ENCODE measurements at regions not wholly inside any gene's neighbourhood (a gene's known extent, or its start where the extent isn't known, plus 50 kb on each side); places are given as distances from the start of the nearest gene placed in this dataset.

- no peaks in the 10 kb centered on the region for H3K36me3 ChIP-seq (ENCODE audit: control insufficient read depth, insufficient read depth, low read length)
- no peak overlapping the region for H3K4me3 ChIP-seq
- H3K9ac ChIP-seq (ENCODE audit: insufficient read depth in 1 of 2, low read depth in 2 of 2, low read length in 2 of 2) = no peak overlapping the region
- no peak overlapping the region for H3K27ac ChIP-seq (ENCODE audit: extremely low read depth, low read depth, low read length)
- H3K4me2 ChIP-seq (ENCODE audit: insufficient read depth, low read length) = no peak overlapping the region
- ChIA-PET CTCF (ENCODE audit: low intra/inter-chr PET ratio) (no interaction called here), POLR2A (no interaction called here)
- ATAC-seq (no peak), FAIRE-seq (no peak), DNase-seq (ENCODE audit: extremely low read depth in 1 of 4, low spot score in 3 of 4) (no peak)
- peaks cover 0 to 35% of the 10 kb centered on the region in 2 experiments; a peak in 3 of 5 replicates for H3K27me3 ChIP-seq (ENCODE audit: control insufficient read depth in 2 of 2, insufficient read depth in 2 of 2, low read length in 2 of 2)
- H3K9me1 ChIP-seq (ENCODE audit: control insufficient read depth, insufficient read depth, low read length) = no peaks in the 10 kb centered on the region
- H3K79me2 ChIP-seq (ENCODE audit: control insufficient read depth, insufficient read depth, low read length) = no peaks in the 10 kb centered on the region
- H3K9me3 ChIP-seq (replicated peaks; ENCODE audit: control insufficient read depth, insufficient read depth, low read depth, low read length) = no peaks in the 10 kb centered on the region
- no peaks in the 10 kb centered on the region for H3K4me1 ChIP-seq (replicated peaks in 1 of 2; ENCODE audit: control insufficient read depth in 2 of 2, insufficient read depth in 2 of 2, low read length in 2 of 2)
- no peak overlapping the region for H2AFZ ChIP-seq (ENCODE audit: low read depth, low read length)
- BruUV-seq (replicated peaks) = no TSS peak
- 3% methylated on average over 6 of the region's 6 CpGs for WGBS (ENCODE audit: insufficient coverage, low coverage, missing lambda C conversion rate)
- in situ Hi-C loops (cut with MboI) = no loop called here
- intact Hi-C loops (cut with micrococcal nuclease) = no loop called here
- H4K20me1 ChIP-seq (replicated peaks; ENCODE audit: control insufficient read depth, insufficient read depth, low read length) = no peaks in the 10 kb centered on the region
- TF ChIP-seq NRF1 (conservative IDR thresholded peaks at IDR 0.05 in 1 of 2, IDR thresholded peaks at IDR 0.05 in 1 of 2) = peak; percentile 39 to 50; a peak in 3 of 4 replicates
- peak; percentile 53 for TF ChIP-seq REST (IDR thresholded peaks at IDR 0.05; ENCODE audit: borderline replicate concordance)
- no peak for TF ChIP-seq REST (CRISPR knock-in tag; IDR thresholded peaks at IDR 0.05; ENCODE audit: low read depth)
- no peak for TF ChIP-seq POLR2A (conservative IDR thresholded peaks at IDR 0.05)
- TF ChIP-seq ZNF224 (CRISPR knock-in tag; IDR thresholded peaks at IDR 0.05) = no peak
- TF ChIP-seq KDM5B (IDR thresholded peaks at IDR 0.05; ENCODE audit: insufficient replicate concordance, low read depth, low read length) = no peak
- TF ChIP-seq ZNF280B (CRISPR knock-in tag; IDR thresholded peaks at IDR 0.05) = no peak
- no peak for TF ChIP-seq ZNF311 (CRISPR knock-in tag; IDR thresholded peaks at IDR 0.05)
- no peak for TF ChIP-seq ATF6 (CRISPR knock-in tag; IDR thresholded peaks at IDR 0.05)
- TF ChIP-seq SMAD2 (IDR thresholded peaks at IDR 0.05; ENCODE audit: low read depth, low read length) = no peak
- TF ChIP-seq ZNF280A (IDR thresholded peaks at IDR 0.05; ENCODE audit: low read depth, partially characterized antibody) = no peak
Observed at GRCh38 chr18:46312221-46312620, 208.0 kb downstream of the HAUS1 start.
